ENCODE measurements at regions not wholly inside any gene's neighbourhood (a gene's known extent, or its start where the extent isn't known, plus 50 kb on each side); places are given as distances from the start of the nearest gene placed in this dataset.

GRCh38 chr1:228871314-228872061 lies 136.2 kb downstream of the RHOU start:
- no peaks in the 10 kb centered on the region for H3K9me3 ChIP-seq (ENCODE audit: severe bottlenecking)
- H3K4me3 ChIP-seq (ENCODE audit: severe bottlenecking): no peak overlapping the region
- H3K36me3 ChIP-seq (ENCODE audit: low read depth): no peaks in the 10 kb centered on the region
- no peaks in the 10 kb centered on the region for H3K4me1 ChIP-seq (ENCODE audit: insufficient read depth, poor library complexity, severe bottlenecking)
- H3K27ac ChIP-seq (ENCODE audit: poor library complexity, severe bottlenecking): no peak overlapping the region
- ATAC-seq (ENCODE audit: low read depth) (no peak), DNase-seq (ENCODE audit: low spot score) (no peak)
- TF ChIP-seq, protein P1, sequence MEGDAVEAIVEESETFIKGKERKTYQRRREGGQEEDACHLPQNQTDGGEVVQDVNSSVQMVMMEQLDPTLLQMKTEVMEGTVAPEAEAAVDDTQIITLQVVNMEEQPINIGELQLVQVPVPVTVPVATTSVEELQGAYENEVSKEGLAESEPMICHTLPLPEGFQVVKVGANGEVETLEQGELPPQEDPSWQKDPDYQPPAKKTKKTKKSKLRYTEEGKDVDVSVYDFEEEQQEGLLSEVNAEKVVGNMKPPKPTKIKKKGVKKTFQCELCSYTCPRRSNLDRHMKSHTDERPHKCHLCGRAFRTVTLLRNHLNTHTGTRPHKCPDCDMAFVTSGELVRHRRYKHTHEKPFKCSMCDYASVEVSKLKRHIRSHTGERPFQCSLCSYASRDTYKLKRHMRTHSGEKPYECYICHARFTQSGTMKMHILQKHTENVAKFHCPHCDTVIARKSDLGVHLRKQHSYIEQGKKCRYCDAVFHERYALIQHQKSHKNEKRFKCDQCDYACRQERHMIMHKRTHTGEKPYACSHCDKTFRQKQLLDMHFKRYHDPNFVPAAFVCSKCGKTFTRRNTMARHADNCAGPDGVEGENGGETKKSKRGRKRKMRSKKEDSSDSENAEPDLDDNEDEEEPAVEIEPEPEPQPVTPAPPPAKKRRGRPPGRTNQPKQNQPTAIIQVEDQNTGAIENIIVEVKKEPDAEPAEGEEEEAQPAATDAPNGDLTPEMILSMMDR (IDR thresholded peaks at IDR 0.05; ENCODE audit: poor library complexity, severe bottlenecking): no peak
- no peaks in the 10 kb centered on the region for H3K27me3 ChIP-seq (ENCODE audit: insufficient read depth, poor library complexity, severe bottlenecking)

- H3K27me3 ChIP-seq (ENCODE audit: insufficient read depth, poor library complexity, severe bottlenecking): no peaks in the 10 kb centered on the region
- no peaks in the 10 kb centered on the region for H3K36me3 ChIP-seq (ENCODE audit: low read depth)
- TF ChIP-seq, protein P1 (IDR thresholded peaks at IDR 0.05; ENCODE audit: poor library complexity, severe bottlenecking): no peak
- H3K27ac ChIP-seq (ENCODE audit: poor library complexity, severe bottlenecking): no peak overlapping the region
- no peak overlapping the region for H3K4me3 ChIP-seq (ENCODE audit: severe bottlenecking)
- no peak for DNase-seq (ENCODE audit: low spot score)
- H3K9me3 ChIP-seq (ENCODE audit: severe bottlenecking): no peaks in the 10 kb centered on the region
- no peaks in the 10 kb centered on the region for H3K4me1 ChIP-seq (ENCODE audit: insufficient read depth, poor library complexity, severe bottlenecking)
- ATAC-seq (ENCODE audit: low read depth): no peak
Observed at GRCh38 chr1:228872080-228872479, 136.8 kb downstream of the RHOU start.

DNA sequence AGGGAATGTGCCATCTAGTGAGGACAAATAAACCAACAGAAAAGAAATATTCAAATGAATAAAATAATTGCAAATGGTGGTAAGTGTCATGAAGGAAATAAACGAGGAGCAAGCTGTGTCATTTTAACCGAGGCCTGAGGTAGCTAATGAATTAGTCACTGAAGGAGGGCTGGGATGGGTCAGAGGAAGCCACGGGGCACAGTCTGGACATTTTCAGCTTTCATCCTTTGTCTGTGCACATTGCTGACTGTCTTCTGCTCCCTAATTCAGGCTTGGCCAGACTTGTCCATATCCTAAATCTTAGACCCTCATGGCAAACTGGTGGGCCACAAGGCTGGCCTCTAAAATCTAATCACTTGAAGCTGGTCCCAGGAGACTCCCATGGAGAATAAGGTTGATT lies 138.4 kb downstream of the RHOU start:
- Histone ChIP-seq H3K4me1 (ENCODE audit: insufficient read depth, poor library complexity, severe bottlenecking) (no peaks in the 10 kb centered on the region), H3K36me3 (ENCODE audit: low read depth) (no peaks in the 10 kb centered on the region), H3K9me3 (ENCODE audit: severe bottlenecking) (no peaks in the 10 kb centered on the region), H3K4me3 (ENCODE audit: severe bottlenecking) (no peak overlapping the region), H3K27ac (ENCODE audit: poor library complexity, severe bottlenecking) (no peak overlapping the region), H3K27me3 (ENCODE audit: insufficient read depth, poor library complexity, severe bottlenecking) (no peaks in the 10 kb centered on the region)
- ATAC-seq (ENCODE audit: low read depth) (no peak), DNase-seq (ENCODE audit: low spot score) (no peak)
- TF ChIP-seq, protein P1 (IDR thresholded peaks at IDR 0.05; ENCODE audit: poor library complexity, severe bottlenecking): no peak

GRCh38 chr1:228875741-228876140 lies 140.5 kb downstream of the RHOU start:
- DNase-seq (ENCODE audit: low spot score) (no peak), ATAC-seq (ENCODE audit: low read depth) (no peak)
- Histone ChIP-seq H3K27ac (ENCODE audit: poor library complexity, severe bottlenecking) (no peak overlapping the region), H3K36me3 (ENCODE audit: low read depth) (no peaks in the 10 kb centered on the region), H3K27me3 (ENCODE audit: insufficient read depth, poor library complexity, severe bottlenecking) (no peaks in the 10 kb centered on the region), H3K9me3 (ENCODE audit: severe bottlenecking) (no peaks in the 10 kb centered on the region), H3K4me3 (ENCODE audit: severe bottlenecking) (no peak overlapping the region), H3K4me1 (ENCODE audit: insufficient read depth, poor library complexity, severe bottlenecking) (no peaks in the 10 kb centered on the region)
- TF ChIP-seq, protein P1 (IDR thresholded peaks at IDR 0.05; ENCODE audit: poor library complexity, severe bottlenecking): no peak

DNA sequence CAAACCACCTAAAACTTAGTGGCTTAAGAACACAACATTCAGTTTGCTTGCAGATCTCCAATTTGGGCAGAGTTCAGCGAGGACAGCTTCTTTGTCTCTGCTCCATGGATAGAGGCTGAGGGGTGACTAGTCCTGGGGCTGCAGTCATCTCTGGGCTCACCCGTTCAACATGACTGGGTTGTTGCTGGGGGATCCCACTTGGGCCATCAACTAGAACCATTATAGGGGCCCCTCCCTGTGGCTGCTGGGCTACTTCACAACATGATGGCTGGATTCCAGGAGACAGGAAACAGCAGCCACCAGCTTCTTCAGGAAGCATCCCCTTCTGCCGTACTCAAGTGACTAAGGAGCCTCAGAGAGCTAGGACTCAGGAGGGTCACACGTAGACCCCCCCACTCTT lies 140.9 kb downstream of the RHOU start:
- H3K9me3 ChIP-seq (ENCODE audit: severe bottlenecking): no peaks in the 10 kb centered on the region
- DNase-seq (ENCODE audit: low spot score): no peak
- H3K4me3 ChIP-seq (ENCODE audit: severe bottlenecking): no peak overlapping the region
- no peaks in the 10 kb centered on the region for H3K36me3 ChIP-seq (ENCODE audit: low read depth)
- TF ChIP-seq, protein P1 (IDR thresholded peaks at IDR 0.05; ENCODE audit: poor library complexity, severe bottlenecking): no peak
- no peak overlapping the region for H3K27ac ChIP-seq (ENCODE audit: poor library complexity, severe bottlenecking)
- no peaks in the 10 kb centered on the region for H3K4me1 ChIP-seq (ENCODE audit: insufficient read depth, poor library complexity, severe bottlenecking)
- H3K27me3 ChIP-seq (ENCODE audit: insufficient read depth, poor library complexity, severe bottlenecking): no peaks in the 10 kb centered on the region
- no peak for ATAC-seq (ENCODE audit: low read depth)

All from RWPE2 (cell line).